GM12878 (cell line): ENCODE measurements at regions not wholly inside any gene's neighbourhood (a gene's known extent, or its start where the extent isn't known, plus 50 kb on each side); places are given as distances from the start of the nearest gene placed in this dataset.

ENCODE experiments used
- ATAC-seq: fragments of 200-7000 bp; cut with Tn5 transposase; 3 replicates; pipeline ENCODE4 v1.9.1; 2020; ENCODE audit warnings: mild to moderate bottlenecking, moderate library complexity
- BruUV-seq: library from RNA; stranded (reverse); fragments of 400-500 nt; replicated peaks from 2 replicates; lab custom pipeline; 2021; lab: Mats Ljungman, UMichigan
- CTCF ChIA-PET: fragments of 300-600 bp; sonication (Branson Sonifier 250); formaldehyde crosslinking; extraction: SDS; loops from one replicate; lab custom pipeline; 2021; ENCODE audit warnings: inconsistent platforms; lab: Yijun Ruan, JAX
- POLR2A ChIA-PET: fragments of 350-600 bp; formaldehyde crosslinking; extraction: SDS; loops from one replicate; lab custom pipeline; 2021; ENCODE audit warnings: inconsistent platforms; lab: Charles Lee
- RAD21 ChIA-PET: fragments of 300-600 bp; sonication (Branson Sonifier 250); formaldehyde crosslinking; loops from one replicate; lab custom pipeline; 2023; ENCODE audit warnings: antibody characterized with exemption; ENCODE audit not compliant: unreplicated experiment; lab: Charles Lee
- SMC1A ChIA-PET: fragments of 300-600 bp; sonication (Branson Sonifier 250); formaldehyde crosslinking; loops from one replicate; lab custom pipeline; 2023; ENCODE audit not compliant: unreplicated experiment, uncharacterized antibody; lab: Charles Lee
- DNase-seq: peaks from one replicate; pipeline ENCODE4 v3.0.0-alpha.2; 2011; ENCODE audit warnings: low read depth, low spot score
- FAIRE-seq: peaks from 3 replicates; lab custom pipeline; 2011; peaks lifted over from hg19 to GRCh38; lab: Jason Lieb, UNC
- H2AFZ ChIP-seq: 2 replicates; pipeline ENCODE4 v1.6.0; 2011; ENCODE audit warnings: low read depth, low read length, control low read depth; ENCODE audit not compliant: control insufficient read depth
- H3K27ac ChIP-seq: 2 replicates; pipeline ENCODE4 v1.5.1; 2011; ENCODE audit warnings: control low read depth; ENCODE audit not compliant: control insufficient read depth, insufficient read depth
- H3K27me3 ChIP-seq, 2 experiments: replicated peaks in 1 of 2; 2 replicates each; pipeline versions ENCODE4 v1.6.0 to v1.6.1; 2011; ENCODE audit warnings: low read length in 1 of 2; ENCODE audit not compliant: control insufficient read depth in 2 of 2, insufficient read depth in 2 of 2
- H3K36me3 ChIP-seq, 2 experiments: 2 replicates each; pipeline ENCODE4 v1.5.1; 2011; ENCODE audit warnings: low read length in 1 of 2; ENCODE audit not compliant: control insufficient read depth in 2 of 2, insufficient read depth in 2 of 2
- H3K4me1 ChIP-seq: 2 replicates; pipeline ENCODE4 v1.6.1; 2011; ENCODE audit warnings: mild to moderate bottlenecking, low read length, moderate library complexity, mixed read lengths; ENCODE audit not compliant: control insufficient read depth, insufficient read depth
- H3K4me2 ChIP-seq: 2 replicates; pipeline ENCODE4 v1.6.0; 2011; ENCODE audit warnings: control low read depth; ENCODE audit not compliant: control insufficient read depth, insufficient read depth
- H3K4me3 ChIP-seq: fragments of 200-600 bp; sonication (generic); 2 replicates; pipeline ENCODE4 v1.5.1; 2016
- H3K79me2 ChIP-seq: 2 replicates; pipeline ENCODE4 v1.6.0; 2011; ENCODE audit warnings: low read length; ENCODE audit not compliant: control insufficient read depth, insufficient read depth
- H3K9ac ChIP-seq: 2 replicates; pipeline ENCODE4 v1.8.0; 2011; ENCODE audit warnings: low read length, control low read depth, mixed read lengths; ENCODE audit not compliant: control insufficient read depth, insufficient read depth
- H3K9me3 ChIP-seq: replicated peaks from 3 replicates; pipeline ENCODE4 v1.5.1; 2011; ENCODE audit warnings: mild to moderate bottlenecking, low read length; ENCODE audit not compliant: control insufficient read depth, insufficient read depth
- H4K20me1 ChIP-seq: 2 replicates; pipeline ENCODE4 v1.6.0; 2011; ENCODE audit not compliant: control insufficient read depth, insufficient read depth
- BCL11A ChIP-seq: IDR thresholded peaks from 2 replicates; pipeline ENCODE4 v1.6.1; 2011; ENCODE audit warnings: low read depth, low read length
- CHD4 ChIP-seq: fragments of 200-600 bp; sonication (generic); IDR thresholded peaks from 2 replicates; pipeline ENCODE4 v1.6.1; 2016; ENCODE audit warnings: mild to moderate bottlenecking
- EGR1 ChIP-seq, 2 experiments: IDR thresholded peaks; 1 replicate in 1 of 2; 2 replicates in 1 of 2; pipeline ENCODE4 v1.6.1; 2011 to 2012; ENCODE audit warnings: low read depth in 2 of 2, low read length in 2 of 2, borderline replicate concordance in 1 of 2, mild to moderate bottlenecking in 1 of 2, moderate library complexity in 1 of 2
- LARP7 ChIP-seq: fragments of 450-650 bp; IDR thresholded peaks from 2 replicates; pipeline ENCODE4 v1.6.1; 2017; ENCODE audit warnings: mild to moderate bottlenecking
- MTA2 ChIP-seq: fragments of 450-650 bp; IDR thresholded peaks from 2 replicates; pipeline ENCODE4 v1.6.1; 2016; ENCODE audit warnings: low read depth, mild to moderate bottlenecking, moderate library complexity
- NBN ChIP-seq: fragments of 450-650 bp; IDR thresholded peaks from 2 replicates; pipeline ENCODE4 v1.6.1; 2016
- NR2F1 ChIP-seq: fragments of 450-650 bp; conservative IDR thresholded peaks from 2 replicates; pipeline ENCODE4 v1.6.1; 2017; ENCODE audit warnings: mild to moderate bottlenecking
- PAX8 ChIP-seq: fragments of 450-650 bp; IDR thresholded peaks from 2 replicates; pipeline ENCODE4 v1.6.1; 2017; ENCODE audit warnings: mild to moderate bottlenecking, moderate library complexity
- POLR2AphosphoS5 ChIP-seq: IDR thresholded peaks from 2 replicates; pipeline ENCODE4 v1.6.1; 2011; ENCODE audit warnings: mild to moderate bottlenecking, low read length, inconsistent platforms
- SRF ChIP-seq, 2 experiments: IDR thresholded peaks; 2 replicates each; pipeline ENCODE4 v1.6.1; 2011; ENCODE audit warnings: low read depth in 2 of 2, low read length in 2 of 2, mild to moderate bottlenecking in 1 of 2, moderate library complexity in 1 of 2
- TCF3 ChIP-seq: IDR thresholded peaks from 2 replicates; pipeline ENCODE4 v1.6.1; 2012; ENCODE audit warnings: low read depth, mild to moderate bottlenecking, low read length, borderline replicate concordance; ENCODE audit not compliant: insufficient read depth
- ZNF274 ChIP-seq: IDR thresholded peaks from one replicate; pipeline ENCODE4 v1.8.0; 2011; ENCODE audit not compliant: insufficient read length, insufficient read depth
- WGBS: methylation state at CpG from one replicate; pipeline ENCODE4 v1.1.6; 2016; ENCODE audit warnings: low lambda C conversion rate; ENCODE audit not compliant: insufficient replicate concordance, insufficient coverage; ENCODE audit errors: missing lambda C conversion rate; 5-methylcytosine and 5-hydroxymethylcytosine counted together
- in situ Hi-C: fragments of 300-500 bp; cut with MboI; formaldehyde crosslinking; loops from 9 replicates; pipeline ENCODE4 v1.14.3; 2018; ENCODE audit warnings: mixed read lengths
- intact Hi-C: fragments of 100-400 bp; cut with micrococcal nuclease; formaldehyde crosslinking; loops from one replicate; pipeline ENCODE4 v1.14.2; 2022; ENCODE audit not compliant: unreplicated experiment
- TF ChIP-seq, protein P1 (sequence below): fragments of 450-650 bp; IDR thresholded peaks from 2 replicates; pipeline ENCODE4 v1.6.1; 2014; ENCODE audit warnings: mild to moderate bottlenecking
- TF ChIP-seq, protein P2 (sequence below): IDR thresholded peaks from 2 replicates; pipeline ENCODE4 v1.6.1; 2011; ENCODE audit warnings: borderline replicate concordance, low read depth, mild to moderate bottlenecking, moderate library complexity, mixed read lengths, low read length; ENCODE audit not compliant: insufficient read depth; ENCODE audit errors: extremely low read length

DNA sequence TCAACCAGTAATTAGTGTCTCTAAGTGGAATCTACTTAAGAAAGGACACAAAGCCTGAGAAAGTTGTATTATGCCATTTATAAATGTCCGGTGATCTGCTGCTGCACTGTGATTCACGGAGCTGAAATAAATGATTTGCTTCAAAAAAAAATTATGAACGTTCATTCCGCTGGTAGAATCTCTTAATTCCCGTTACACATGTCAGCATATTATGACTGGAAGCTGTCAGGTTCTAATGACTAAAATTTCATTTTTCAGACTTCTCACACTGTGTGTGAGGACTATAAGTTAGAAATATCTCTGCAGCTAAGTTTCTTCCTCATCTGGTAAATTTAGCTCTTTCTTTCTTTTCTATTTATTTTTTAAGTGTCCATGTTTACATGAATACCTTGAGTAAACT lies 647.1 kb downstream of the VRK1 start:
- DNase-seq: no peak
- TF ChIP-seq PAX8 (no peak), POLR2AphosphoS5 (no peak), EGR1 (IDR thresholded peaks at IDR 0.05; ENCODE audit: borderline replicate concordance in 1 of 2, low read depth in 2 of 2, low read length in 2 of 2) (no peak), SRF (IDR thresholded peaks at IDR 0.05; ENCODE audit: low read depth in 2 of 2, low read length in 2 of 2) (no peak), NBN (no peak), ZNF274 (no peak), NR2F1 (no peak), LARP7 (no peak), CHD4 (no peak), BCL11A (no peak), MTA2 (no peak), TCF3 (no peak)
- TF ChIP-seq, protein P1, sequence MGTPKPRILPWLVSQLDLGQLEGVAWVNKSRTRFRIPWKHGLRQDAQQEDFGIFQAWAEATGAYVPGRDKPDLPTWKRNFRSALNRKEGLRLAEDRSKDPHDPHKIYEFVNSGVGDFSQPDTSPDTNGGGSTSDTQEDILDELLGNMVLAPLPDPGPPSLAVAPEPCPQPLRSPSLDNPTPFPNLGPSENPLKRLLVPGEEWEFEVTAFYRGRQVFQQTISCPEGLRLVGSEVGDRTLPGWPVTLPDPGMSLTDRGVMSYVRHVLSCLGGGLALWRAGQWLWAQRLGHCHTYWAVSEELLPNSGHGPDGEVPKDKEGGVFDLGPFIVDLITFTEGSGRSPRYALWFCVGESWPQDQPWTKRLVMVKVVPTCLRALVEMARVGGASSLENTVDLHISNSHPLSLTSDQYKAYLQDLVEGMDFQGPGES: no peak
- TF ChIP-seq, protein P2, sequence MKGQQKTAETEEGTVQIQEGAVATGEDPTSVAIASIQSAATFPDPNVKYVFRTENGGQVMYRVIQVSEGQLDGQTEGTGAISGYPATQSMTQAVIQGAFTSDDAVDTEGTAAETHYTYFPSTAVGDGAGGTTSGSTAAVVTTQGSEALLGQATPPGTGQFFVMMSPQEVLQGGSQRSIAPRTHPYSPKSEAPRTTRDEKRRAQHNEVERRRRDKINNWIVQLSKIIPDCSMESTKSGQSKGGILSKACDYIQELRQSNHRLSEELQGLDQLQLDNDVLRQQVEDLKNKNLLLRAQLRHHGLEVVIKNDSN: no peak
- SMC1A ChIA-PET: interaction anchor here (0.6 to 3.7 kb wide), 19 partner anchors 8 to 1824 kb away, joined by 3 to 24 read pairs (median 3); no protein-coding TSS in a partner anchor
- CTCF ChIA-PET: interaction anchor here (0.9 to 1.3 kb wide), 5 partner anchors 9 to 57 kb away, joined by 3 to 6 read pairs (median 3); no protein-coding TSS in a partner anchor
- Histone ChIP-seq H3K9ac (no peak overlapping the region), H4K20me1 (no peaks in the 10 kb centered on the region), H3K4me2 (no peak overlapping the region), H3K9me3 (no peaks in the 10 kb centered on the region; the same call in 2 of the 3 replicates), H3K27ac (no peak overlapping the region), H3K79me2 (no peaks in the 10 kb centered on the region), H3K4me3 (no peak overlapping the region), H2AFZ (no peak overlapping the region), H3K4me1 (no peaks in the 10 kb centered on the region), H3K36me3 (no peaks in the 10 kb centered on the region), H3K27me3 (no peaks in the 10 kb centered on the region)
- FAIRE-seq: no peak
- no TSS peak for BruUV-seq
- WGBS: 48% methylated on average over 5 of the region's 5 CpGs
- intact Hi-C loops: no loop called here
- in situ Hi-C loops: no loop called here
- POLR2A ChIA-PET: interaction anchor here (0.6 to 2.5 kb wide), 5 partner anchors 8 to 110 kb away, joined by 3 to 14 read pairs (median 5); no protein-coding TSS in a partner anchor
- RAD21 ChIA-PET: interaction anchor here (0.7 to 2.6 kb wide), 10 partner anchors 8 to 138 kb away, joined by 3 to 10 read pairs (median 5); no protein-coding TSS in a partner anchor
- ATAC-seq: no peak
